Activated naive CD4-positive, alpha-beta T cell treated with anti-CD3 and anti-CD28 coated beads, Interleukin-2, amount 10 ng/mL, durations not matched to agents 7 days and 5 days (primary cell): ENCODE measurements at regions not wholly inside any gene's neighbourhood (a gene's known extent, or its start where the extent isn't known, plus 50 kb on each side); places are given as distances from the start of the nearest gene placed in this dataset.
"Not testable (repeated sequence)": the region's sequence is repeated elsewhere in the genome, so short reads cannot be mapped to it uniquely, and the experiment has no call there.

ENCODE experiments used
- CTCF ChIA-PET: fragments of 350-600 bp; sonication (Branson Sonifier 250); formaldehyde crosslinking; loops from one replicate; lab custom pipeline; 2021; ENCODE audit warnings: antibody characterized with exemption; lab: Charles Lee
- DNase-seq: peaks from one replicate; pipeline ENCODE4 v3.0.0-alpha.2; 2020
- H3K27ac Mint-ChIP-seq: one replicate; pipeline ENCODE4 v1.8.0; 2021; ENCODE audit warnings: mild to moderate bottlenecking, moderate library complexity, mixed read lengths
- H3K27me3 Mint-ChIP-seq: one replicate; pipeline ENCODE4 v1.8.0; 2021; ENCODE audit warnings: mild to moderate bottlenecking, mixed read lengths
- H3K36me3 Mint-ChIP-seq: one replicate; pipeline ENCODE4 v1.8.0; 2021; ENCODE audit warnings: mixed read lengths
- H3K4me1 Mint-ChIP-seq: one replicate; pipeline ENCODE4 v1.8.0; 2021; ENCODE audit warnings: mixed read lengths
- H3K4me3 Mint-ChIP-seq: one replicate; pipeline ENCODE4 v1.8.0; 2021; ENCODE audit warnings: mild to moderate bottlenecking, moderate library complexity, mixed read lengths
- H3K9me3 Mint-ChIP-seq: one replicate; pipeline ENCODE4 v1.8.0; 2021; ENCODE audit warnings: mixed read lengths

DNA sequence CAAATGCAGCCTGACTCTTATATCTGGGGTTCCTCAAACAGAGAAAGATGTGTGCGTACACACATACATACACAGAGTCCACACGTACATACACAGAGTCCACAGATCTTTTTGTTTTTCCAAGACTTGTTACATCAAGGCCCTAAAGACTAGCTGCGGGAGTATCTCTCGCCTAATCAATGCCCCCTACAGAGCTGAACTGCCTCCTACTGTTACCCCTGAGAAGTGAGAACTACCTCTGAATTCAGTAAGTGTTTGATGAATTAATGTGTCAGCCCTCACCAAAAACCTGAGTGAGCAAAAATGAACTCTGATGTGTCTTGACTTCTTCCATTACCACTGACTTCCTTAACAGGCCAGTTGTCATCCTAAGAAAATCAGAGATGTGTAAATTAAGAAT lies 351.2 kb downstream of the HHIPL2 start:
- H3K9me3 Mint-ChIP-seq: peaks cover 2% of the 10 kb centered on the region
- CTCF ChIA-PET: no interaction called here
- no peaks in the 10 kb centered on the region for H3K4me1 Mint-ChIP-seq
- H3K36me3 Mint-ChIP-seq: no peaks in the 10 kb centered on the region
- H3K27ac Mint-ChIP-seq: no peak overlapping the region
- DNase-seq: no peak
- no peaks in the 10 kb centered on the region for H3K27me3 Mint-ChIP-seq
- H3K4me3 Mint-ChIP-seq: no peak overlapping the region

DNA sequence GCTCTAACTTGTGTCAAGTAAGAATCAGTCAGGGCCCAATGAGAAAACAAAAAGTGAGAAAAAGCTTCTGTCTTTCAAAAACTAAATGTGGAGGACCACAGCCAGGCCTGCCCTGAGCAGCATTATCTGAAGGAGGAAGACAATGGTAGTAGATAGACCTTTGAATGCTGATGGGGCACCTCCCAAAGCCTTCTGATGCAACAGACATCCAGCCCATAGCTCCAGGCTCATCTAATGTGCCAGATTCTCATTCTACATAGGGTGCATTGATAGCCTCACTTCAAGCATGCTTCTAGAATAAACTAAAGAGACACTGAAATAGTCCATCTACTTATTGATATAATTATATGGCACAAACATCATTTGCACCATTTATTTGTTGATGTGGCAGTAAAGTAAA lies 351.6 kb downstream of the HHIPL2 start:
- Mint-ChIP-seq H3K9me3 (peaks cover 3% of the 10 kb centered on the region), H3K27me3 (no peaks in the 10 kb centered on the region), H3K27ac (no peak overlapping the region), H3K4me1 (no peaks in the 10 kb centered on the region), H3K4me3 (no peak overlapping the region), H3K36me3 (no peaks in the 10 kb centered on the region)
- no peak for DNase-seq
- CTCF ChIA-PET: no interaction called here

DNA sequence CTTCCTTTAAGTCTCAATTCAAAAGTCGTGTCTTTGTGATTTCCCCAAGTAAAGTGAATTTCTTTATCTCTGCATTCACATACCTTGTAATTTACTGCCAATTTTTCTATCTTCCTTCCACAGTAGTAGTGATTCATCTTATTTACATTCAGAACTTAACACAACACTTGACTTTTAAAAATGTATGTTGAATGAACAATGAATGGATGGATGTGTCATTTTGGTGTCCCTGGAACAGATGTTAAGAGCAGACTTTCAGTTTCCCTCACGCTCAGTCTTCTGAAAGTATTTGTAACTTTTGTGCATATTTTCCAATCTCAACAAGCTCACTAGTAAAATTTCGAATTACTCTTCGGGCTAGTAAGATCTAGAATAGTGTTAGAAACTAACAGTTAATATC lies 352.0 kb downstream of the HHIPL2 start:
- H3K36me3 Mint-ChIP-seq: no peaks in the 10 kb centered on the region
- CTCF ChIA-PET: no interaction called here
- no peak for DNase-seq

DNA sequence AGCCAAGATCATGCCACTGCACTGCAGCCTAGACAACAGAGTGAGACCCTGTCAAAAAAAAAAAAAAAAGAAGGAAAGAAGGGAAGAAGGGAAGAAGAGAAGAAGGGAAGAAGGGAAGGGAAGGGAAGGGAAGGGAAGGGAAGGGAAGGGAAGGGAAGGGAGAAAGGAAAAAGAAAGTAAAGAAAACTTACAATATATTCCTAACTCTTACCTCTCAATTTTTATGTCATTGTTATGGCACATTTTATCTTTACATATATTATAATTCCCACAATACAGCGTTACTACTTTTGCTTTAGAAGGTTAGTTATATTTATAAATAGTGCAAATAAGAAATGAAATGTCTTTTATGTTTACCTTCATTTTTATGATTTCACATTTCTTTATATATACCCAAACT lies 358.7 kb downstream of the HHIPL2 start:
- peaks cover 3% of the 10 kb centered on the region for H3K9me3 Mint-ChIP-seq
- no peak for DNase-seq
- no peak overlapping the region for H3K27ac Mint-ChIP-seq
- H3K4me3 Mint-ChIP-seq: no peak overlapping the region
- no peaks in the 10 kb centered on the region for H3K36me3 Mint-ChIP-seq
- H3K4me1 Mint-ChIP-seq: no peaks in the 10 kb centered on the region
- H3K27me3 Mint-ChIP-seq: no peaks in the 10 kb centered on the region
- CTCF ChIA-PET: no interaction called here

More for the DNA sequence above, 352.0 kb downstream of the HHIPL2 start:
- Mint-ChIP-seq H3K27me3 (no peaks in the 10 kb centered on the region), H3K4me3 (no peak overlapping the region), H3K4me1 (no peaks in the 10 kb centered on the region), H3K27ac (no peak overlapping the region), H3K9me3 (peaks cover 3% of the 10 kb centered on the region)

DNA sequence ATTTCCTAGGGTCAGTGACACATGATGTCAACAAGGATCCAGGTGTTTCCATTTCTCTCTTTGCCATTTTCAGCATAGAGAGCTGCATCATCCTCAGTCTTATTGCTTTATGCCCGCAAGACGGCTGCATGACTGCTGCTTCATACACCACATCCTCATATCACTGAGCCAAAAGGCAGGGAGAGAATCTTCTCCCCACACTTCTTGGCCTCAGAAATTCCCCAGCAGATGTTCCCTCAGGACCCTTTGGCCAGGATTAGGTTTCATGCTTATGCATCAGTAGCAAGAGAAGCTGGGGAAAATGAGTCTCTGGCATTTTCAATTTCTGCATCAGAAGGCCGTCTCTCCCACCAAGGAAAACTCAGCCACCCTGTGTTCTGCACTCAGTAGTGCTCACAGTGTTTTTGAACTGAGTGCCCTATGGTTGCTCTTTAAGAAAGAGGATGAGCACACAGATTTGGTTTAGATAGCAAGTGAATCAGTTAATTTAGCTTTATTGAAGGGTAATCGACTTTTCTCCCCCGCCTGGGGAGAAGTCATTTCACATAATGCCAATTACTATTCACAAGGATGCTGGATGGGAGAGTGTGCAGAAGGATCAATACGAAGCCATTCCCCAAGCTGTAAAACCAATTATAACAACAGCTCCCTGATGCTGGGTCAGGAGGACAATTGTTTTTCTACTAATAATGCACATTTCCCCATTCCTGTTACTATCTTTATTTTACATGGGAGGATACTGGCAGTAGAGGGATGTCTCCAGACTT lies 360.2 kb downstream of the HHIPL2 start:
- no peak overlapping the region for H3K27ac Mint-ChIP-seq
- H3K4me3 Mint-ChIP-seq: no peak overlapping the region
- no peaks in the 10 kb centered on the region for H3K4me1 Mint-ChIP-seq
- no peak for DNase-seq
- H3K9me3 Mint-ChIP-seq: peaks cover 3% of the 10 kb centered on the region
- H3K27me3 Mint-ChIP-seq: no peaks in the 10 kb centered on the region
- CTCF ChIA-PET: no interaction called here
- no peaks in the 10 kb centered on the region for H3K36me3 Mint-ChIP-seq

DNA sequence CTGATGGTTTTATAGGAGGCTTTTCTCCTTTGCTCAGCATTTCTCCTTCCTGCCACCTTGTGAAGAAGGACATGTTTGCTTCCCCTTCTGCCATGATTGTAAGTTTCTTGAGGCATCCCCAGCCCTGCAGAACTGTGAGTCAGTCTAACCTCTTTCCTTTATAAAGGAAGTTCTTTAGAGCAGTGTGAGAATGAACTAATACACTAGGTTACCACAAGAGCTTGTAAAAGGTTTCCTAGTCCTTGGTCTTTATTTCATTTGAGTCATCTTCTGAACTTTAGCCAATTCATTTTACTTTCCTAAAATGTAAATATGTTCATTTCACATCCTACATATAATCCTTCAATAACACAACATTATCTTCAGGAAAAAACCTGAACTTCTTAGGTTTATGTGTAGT lies 365.3 kb downstream of the HHIPL2 start:
- H3K4me1 Mint-ChIP-seq: no peaks in the 10 kb centered on the region
- DNase-seq: no peak
- H3K9me3 Mint-ChIP-seq: peaks cover 5% of the 10 kb centered on the region
- H3K27me3 Mint-ChIP-seq: no peaks in the 10 kb centered on the region
- no peak overlapping the region for H3K4me3 Mint-ChIP-seq
- CTCF ChIA-PET: no interaction called here
- H3K27ac Mint-ChIP-seq: no peak overlapping the region
- no peaks in the 10 kb centered on the region for H3K36me3 Mint-ChIP-seq

DNA sequence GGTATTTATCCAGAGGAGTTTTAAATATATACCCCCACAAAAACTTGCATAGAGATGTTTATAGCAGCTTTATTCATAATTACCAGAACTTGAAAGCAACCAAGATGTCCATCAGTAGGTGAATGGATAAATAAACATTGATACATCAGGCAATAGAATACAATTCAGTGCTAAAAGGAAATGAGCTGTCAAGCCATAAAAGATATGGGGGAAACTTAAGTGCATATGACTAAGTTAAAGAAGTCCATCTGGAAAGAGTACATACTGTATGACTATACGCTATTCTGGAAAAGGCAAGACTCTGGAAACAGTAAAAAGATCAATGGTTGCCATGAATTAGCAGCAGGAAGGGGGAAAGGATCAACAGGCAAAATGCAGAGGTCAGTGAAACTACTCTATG lies 366.7 kb downstream of the HHIPL2 start:
- H3K9me3 Mint-ChIP-seq: peaks cover 5% of the 10 kb centered on the region
- CTCF ChIA-PET: no interaction called here
- H3K36me3 Mint-ChIP-seq: no peaks in the 10 kb centered on the region
- H3K4me1 Mint-ChIP-seq: no peaks in the 10 kb centered on the region
- no peak for DNase-seq
- no peak overlapping the region for H3K4me3 Mint-ChIP-seq
- H3K27me3 Mint-ChIP-seq: no peaks in the 10 kb centered on the region
- no peak overlapping the region for H3K27ac Mint-ChIP-seq

DNA sequence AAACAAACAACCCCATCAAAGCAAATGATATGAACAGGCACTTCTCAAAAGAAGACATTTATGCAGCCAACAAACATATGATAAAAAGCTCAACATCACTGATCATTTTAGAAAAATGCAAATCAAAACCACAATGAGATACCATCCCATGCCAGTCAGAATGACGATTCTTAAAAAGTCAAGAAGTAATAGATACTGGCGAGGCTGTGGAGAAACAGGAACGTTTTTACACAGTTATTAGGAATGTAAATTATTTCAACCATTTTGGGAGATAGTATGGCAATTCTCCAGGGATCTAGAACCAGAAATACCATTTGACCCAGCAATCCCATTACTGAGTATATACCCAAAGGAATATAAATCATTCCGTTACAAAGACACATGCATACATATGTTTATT lies 370.4 kb downstream of the HHIPL2 start:
- H3K9me3 Mint-ChIP-seq, CTCF ChIA-PET, H3K4me1 Mint-ChIP-seq, H3K27ac Mint-ChIP-seq, H3K36me3 Mint-ChIP-seq, DNase-seq, H3K27me3 Mint-ChIP-seq, H3K4me3 Mint-ChIP-seq: not testable (repeated sequence)

DNA sequence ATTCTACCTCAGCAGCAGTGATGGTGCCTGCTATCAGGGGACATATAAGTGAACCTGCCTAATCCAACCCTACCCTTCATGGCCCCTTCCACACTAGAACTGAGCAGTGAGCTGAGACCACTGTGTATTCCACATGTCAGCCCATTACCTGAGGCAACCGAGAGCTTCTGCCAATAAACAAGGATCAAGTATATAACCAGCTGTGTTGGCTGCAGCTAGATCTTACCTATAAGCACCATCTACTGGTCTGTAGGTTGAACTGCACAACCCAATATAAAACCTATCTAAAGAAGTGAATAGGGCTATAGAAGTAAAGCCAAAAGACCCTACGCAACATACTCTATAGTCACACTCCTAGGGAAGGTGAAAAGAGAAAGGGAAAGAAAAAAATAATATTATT lies 376.9 kb downstream of the HHIPL2 start:
- H3K27me3 Mint-ChIP-seq: no peaks in the 10 kb centered on the region
- H3K9me3 Mint-ChIP-seq: peaks cover 5% of the 10 kb centered on the region
- no peak overlapping the region for H3K4me3 Mint-ChIP-seq
- H3K27ac Mint-ChIP-seq: no peak overlapping the region
- CTCF ChIA-PET: interaction anchor here (0.6 to 2.3 kb wide), 5 partner anchors 9 to 907 kb away, joined by 3 to 9 read pairs (median 4); no protein-coding TSS in a partner anchor
- no peaks in the 10 kb centered on the region for H3K4me1 Mint-ChIP-seq
- no peaks in the 10 kb centered on the region for H3K36me3 Mint-ChIP-seq
- no peak for DNase-seq

DNA sequence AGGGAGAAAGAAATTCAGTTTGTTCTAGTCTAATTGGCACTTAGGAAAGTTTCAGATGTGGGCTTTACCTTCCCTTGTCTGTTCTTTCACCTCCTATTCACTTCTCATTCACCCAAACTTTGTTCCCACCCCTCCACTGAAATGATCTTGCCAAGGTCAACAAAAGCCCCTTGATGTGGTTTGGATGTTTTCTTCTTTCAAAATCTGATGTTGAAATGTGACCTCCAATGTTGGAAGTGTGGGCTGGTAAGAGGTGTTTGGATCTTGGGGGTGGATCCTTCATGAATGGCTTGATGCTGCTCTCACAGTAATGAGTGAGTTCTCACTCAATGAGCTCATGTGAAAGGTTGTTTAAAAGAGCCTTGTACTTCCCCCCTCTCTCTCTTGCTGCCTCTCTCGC lies 379.3 kb downstream of the HHIPL2 start:
- H3K4me3 Mint-ChIP-seq: no peak overlapping the region
- H3K4me1 Mint-ChIP-seq: no peaks in the 10 kb centered on the region
- H3K27me3 Mint-ChIP-seq: no peaks in the 10 kb centered on the region
- no peaks in the 10 kb centered on the region for H3K36me3 Mint-ChIP-seq
- H3K27ac Mint-ChIP-seq: no peak overlapping the region
- DNase-seq: no peak
- peaks cover 5% of the 10 kb centered on the region for H3K9me3 Mint-ChIP-seq
- CTCF ChIA-PET: no interaction called here

DNA sequence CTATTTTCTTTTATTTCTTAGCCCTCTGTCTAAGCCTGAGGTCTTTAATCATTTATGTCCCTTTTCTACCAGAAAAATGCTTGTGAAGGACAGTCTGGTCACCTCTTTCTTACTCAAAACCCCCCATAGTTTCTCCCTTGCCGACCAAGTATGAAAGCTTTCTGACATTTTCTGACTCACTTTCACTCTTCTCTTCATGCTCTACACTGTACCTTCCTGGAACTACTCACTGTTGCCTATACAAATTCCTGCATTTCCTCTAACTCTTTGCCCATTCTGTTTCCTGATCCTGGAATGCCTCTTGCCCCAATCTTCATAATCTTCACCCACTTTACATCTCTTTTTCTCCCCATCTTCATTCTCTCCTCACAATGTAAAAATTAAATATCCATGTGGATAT lies 380.0 kb downstream of the HHIPL2 start:
- Mint-ChIP-seq H3K27me3 (no peaks in the 10 kb centered on the region), H3K36me3 (no peaks in the 10 kb centered on the region), H3K27ac (no peak overlapping the region), H3K4me3 (no peak overlapping the region), H3K9me3 (peaks cover 5% of the 10 kb centered on the region), H3K4me1 (no peaks in the 10 kb centered on the region)
- CTCF ChIA-PET: interaction anchor here (1.0 kb wide), 1 partner anchor 182 kb away, joined by 3 read pairs; no protein-coding TSS in a partner anchor
- DNase-seq: no peak

DNA sequence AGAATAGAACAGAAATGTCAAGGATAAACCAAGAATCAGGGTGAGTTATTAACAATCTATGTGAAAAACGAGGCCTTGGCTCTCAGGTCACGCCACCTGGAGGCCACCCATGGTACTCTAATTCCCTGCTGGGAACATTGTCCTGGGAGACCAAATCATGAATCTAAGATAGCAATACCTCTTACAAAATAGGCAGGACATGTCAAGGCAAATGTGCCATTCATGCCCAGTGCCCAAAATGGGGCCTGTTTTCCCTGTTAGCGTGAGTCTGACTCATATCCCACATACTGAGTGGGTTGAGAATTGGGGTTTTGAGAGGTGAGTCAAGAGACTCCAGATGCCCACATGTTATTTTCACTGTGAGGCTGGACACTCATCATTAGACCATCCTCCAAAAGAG lies 380.8 kb downstream of the HHIPL2 start:
- Mint-ChIP-seq H3K27me3 (no peaks in the 10 kb centered on the region), H3K27ac (no peak overlapping the region), H3K36me3 (no peaks in the 10 kb centered on the region), H3K4me1 (no peaks in the 10 kb centered on the region), H3K4me3 (no peak overlapping the region), H3K9me3 (peaks cover 5% of the 10 kb centered on the region)
- CTCF ChIA-PET: interaction anchor here (0.6 to 1.0 kb wide), 2 partner anchors 181 to 228 kb away, joined by 3 read pairs; no protein-coding TSS in a partner anchor
- peak; percentile 30 for DNase-seq

DNA sequence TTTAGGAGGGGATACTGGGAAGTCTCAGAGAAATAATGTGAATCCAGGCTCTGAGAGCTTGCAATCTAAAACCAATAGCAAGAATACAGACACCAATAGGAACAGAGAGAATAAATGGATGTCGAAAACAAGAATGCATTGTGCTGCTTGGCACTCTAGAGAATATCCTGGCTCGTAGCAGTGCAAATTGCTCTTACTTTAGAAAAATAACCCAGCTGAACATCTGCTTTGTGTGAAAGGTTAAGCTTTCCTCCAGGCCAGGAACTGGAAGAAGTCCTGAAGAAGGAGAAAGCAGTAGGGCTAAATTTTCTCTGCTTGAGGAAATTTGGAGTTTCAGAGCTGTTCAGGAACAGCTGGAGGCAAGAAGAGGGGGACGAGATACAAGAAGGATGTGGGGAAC lies 382.3 kb downstream of the HHIPL2 start:
- H3K4me1 Mint-ChIP-seq: no peaks in the 10 kb centered on the region
- no peak for DNase-seq
- no peaks in the 10 kb centered on the region for H3K9me3 Mint-ChIP-seq
- H3K4me3 Mint-ChIP-seq: no peak overlapping the region
- H3K27ac Mint-ChIP-seq: no peak overlapping the region
- no peaks in the 10 kb centered on the region for H3K27me3 Mint-ChIP-seq
- no peaks in the 10 kb centered on the region for H3K36me3 Mint-ChIP-seq
- CTCF ChIA-PET: interaction anchor here (1.2 kb wide), 1 partner anchor 66 kb away, joined by 3 read pairs; no protein-coding TSS in a partner anchor

DNA sequence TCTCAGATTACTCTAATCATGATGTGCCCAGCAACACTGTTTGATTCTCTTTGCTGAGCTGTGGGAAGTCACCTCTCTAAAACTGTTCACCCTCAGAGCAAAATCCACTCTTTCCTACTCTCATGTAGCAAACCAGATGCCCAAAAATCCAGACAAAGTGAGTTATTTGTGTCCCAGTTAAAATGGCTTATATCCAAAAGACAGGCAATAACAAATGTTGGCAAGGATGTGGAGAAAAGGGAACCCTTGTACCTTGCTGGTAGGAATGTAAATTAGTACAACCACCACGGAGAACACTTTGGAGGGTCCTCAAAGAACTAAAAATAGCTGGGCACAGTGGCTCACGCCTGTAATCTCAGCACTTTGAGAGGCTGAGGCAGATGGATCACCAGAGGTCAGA lies 384.0 kb downstream of the HHIPL2 start:
- H3K27ac Mint-ChIP-seq: no peak overlapping the region

DNA sequence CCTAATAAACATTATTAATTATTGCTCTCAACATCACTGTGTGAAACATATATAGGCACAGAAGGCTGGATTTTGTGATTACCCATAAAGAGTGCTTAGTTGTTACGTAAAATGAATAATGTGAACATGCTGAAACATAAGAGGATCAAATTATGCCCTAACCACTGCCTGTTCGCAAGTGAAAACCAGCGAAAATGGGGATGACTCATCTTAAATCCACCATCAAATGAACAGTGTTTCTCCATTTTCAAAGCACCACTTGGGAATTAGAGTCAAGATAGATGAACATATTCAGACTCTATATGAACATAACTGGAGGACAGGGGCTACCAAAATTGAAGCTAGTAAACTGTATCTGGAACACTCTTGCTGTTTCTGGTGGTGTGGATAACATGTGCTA lies 386.2 kb downstream of the HHIPL2 start:
- Mint-ChIP-seq H3K4me3 (no peak overlapping the region), H3K27ac (no peak overlapping the region), H3K27me3 (no peaks in the 10 kb centered on the region), H3K9me3 (peaks cover 6% of the 10 kb centered on the region), H3K36me3 (no peaks in the 10 kb centered on the region), H3K4me1 (no peaks in the 10 kb centered on the region)
- CTCF ChIA-PET: interaction anchor here (1.0 kb wide), 1 partner anchor 418 kb away, joined by 3 read pairs; no protein-coding TSS in a partner anchor
- DNase-seq: no peak

More for the DNA sequence above, 384.0 kb downstream of the HHIPL2 start:
- Mint-ChIP-seq H3K4me3 (no peak overlapping the region), H3K36me3 (no peaks in the 10 kb centered on the region), H3K27me3 (no peaks in the 10 kb centered on the region), H3K9me3 (peaks cover 1% of the 10 kb centered on the region), H3K4me1 (no peaks in the 10 kb centered on the region)
- no peak for DNase-seq
- CTCF ChIA-PET: no interaction called here
